ENCODE measurements at regions not wholly inside any gene's neighbourhood (a gene's known extent, or its start where the extent isn't known, plus 50 kb on each side); places are given as distances from the start of the nearest gene placed in this dataset.

DNA sequence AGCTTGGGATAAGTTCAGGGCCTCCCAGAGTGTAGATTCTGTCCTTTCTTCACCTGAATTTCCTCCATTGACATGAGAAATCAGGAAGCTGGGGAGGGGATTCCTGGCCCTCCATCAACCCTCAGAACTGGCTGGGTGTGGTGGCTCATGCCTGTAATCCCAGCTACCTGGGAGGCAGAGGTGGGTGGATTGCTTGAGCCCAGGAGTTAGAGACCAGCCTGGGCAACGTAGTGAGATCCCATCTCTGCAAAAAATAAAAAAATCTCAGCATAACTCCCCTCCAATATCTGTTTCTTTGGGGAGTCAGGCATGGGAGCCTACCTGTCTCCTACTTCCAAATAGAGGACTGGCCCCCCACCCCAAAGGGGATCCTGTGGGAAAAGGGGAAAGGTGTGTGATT, 59.8 kb upstream of the TBX3 start:
- TF ChIP-seq, protein P1, sequence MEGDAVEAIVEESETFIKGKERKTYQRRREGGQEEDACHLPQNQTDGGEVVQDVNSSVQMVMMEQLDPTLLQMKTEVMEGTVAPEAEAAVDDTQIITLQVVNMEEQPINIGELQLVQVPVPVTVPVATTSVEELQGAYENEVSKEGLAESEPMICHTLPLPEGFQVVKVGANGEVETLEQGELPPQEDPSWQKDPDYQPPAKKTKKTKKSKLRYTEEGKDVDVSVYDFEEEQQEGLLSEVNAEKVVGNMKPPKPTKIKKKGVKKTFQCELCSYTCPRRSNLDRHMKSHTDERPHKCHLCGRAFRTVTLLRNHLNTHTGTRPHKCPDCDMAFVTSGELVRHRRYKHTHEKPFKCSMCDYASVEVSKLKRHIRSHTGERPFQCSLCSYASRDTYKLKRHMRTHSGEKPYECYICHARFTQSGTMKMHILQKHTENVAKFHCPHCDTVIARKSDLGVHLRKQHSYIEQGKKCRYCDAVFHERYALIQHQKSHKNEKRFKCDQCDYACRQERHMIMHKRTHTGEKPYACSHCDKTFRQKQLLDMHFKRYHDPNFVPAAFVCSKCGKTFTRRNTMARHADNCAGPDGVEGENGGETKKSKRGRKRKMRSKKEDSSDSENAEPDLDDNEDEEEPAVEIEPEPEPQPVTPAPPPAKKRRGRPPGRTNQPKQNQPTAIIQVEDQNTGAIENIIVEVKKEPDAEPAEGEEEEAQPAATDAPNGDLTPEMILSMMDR (IDR thresholded peaks at IDR 0.05): no peak
- no peaks in the 10 kb centered on the region for H3K9me3 ChIP-seq
- peaks cover 0 to 4% (median 0%) of the 10 kb centered on the region in 3 donors for H3K27me3 ChIP-seq (ENCODE audit: insufficient read depth in 3 of 3, low read length in 2 of 3)
- DNase-seq (no peak), ATAC-seq (no peak)
- H3K27ac ChIP-seq: no peak overlapping the region
- intact Hi-C loops (cut with DNase I): no loop called here
- WGBS, 3 donors: 95 to 100% (median 98%) methylated on average over 1 of the region's 1 CpG
- H3K4me1 ChIP-seq: no peaks in the 10 kb centered on the region
- no peaks in the 10 kb centered on the region for H3K36me3 ChIP-seq (ENCODE audit: insufficient read depth in 1 of 2, low read depth in 1 of 2)
- no peak overlapping the region for H3K4me3 ChIP-seq

DNA sequence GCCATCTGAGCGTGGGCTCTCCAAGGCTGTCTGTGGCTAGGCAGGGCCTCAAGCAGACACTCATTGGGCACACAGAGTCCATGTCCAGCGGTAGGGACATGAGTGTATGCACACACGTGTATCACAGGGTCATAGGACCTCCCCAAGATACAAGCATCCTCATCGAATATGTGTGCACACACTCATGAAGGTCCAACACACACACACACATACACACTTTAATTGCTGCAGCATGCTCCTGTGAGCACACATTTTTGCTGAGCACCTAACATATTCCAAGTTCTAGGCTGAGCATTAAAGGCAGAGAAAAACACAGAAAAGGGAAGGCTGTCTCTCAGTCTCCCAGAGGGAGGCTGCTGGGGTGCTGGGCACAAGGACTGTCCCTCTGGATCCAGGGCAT, 59.3 kb upstream of the TBX3 start:
- Histone ChIP-seq H3K9me3 (no peaks in the 10 kb centered on the region), H3K27ac (no peak overlapping the region), H3K4me1 (no peaks in the 10 kb centered on the region), H3K4me3 (no peak overlapping the region), H3K36me3 (ENCODE audit: insufficient read depth in 1 of 2, low read depth in 1 of 2) (no peaks in the 10 kb centered on the region), H3K27me3 (ENCODE audit: insufficient read depth in 3 of 3, low read length in 2 of 3) (peaks cover 0 to 1% (median 0%) of the 10 kb centered on the region in 3 donors)
- TF ChIP-seq, protein P1 (IDR thresholded peaks at IDR 0.05): no peak
- DNase-seq (no peak), ATAC-seq (no peak)
- WGBS, 3 donors: 68 to 85% (median 74%) methylated on average over 4 of the region's 4 CpGs
- intact Hi-C loops (cut with DNase I): no loop called here

DNA sequence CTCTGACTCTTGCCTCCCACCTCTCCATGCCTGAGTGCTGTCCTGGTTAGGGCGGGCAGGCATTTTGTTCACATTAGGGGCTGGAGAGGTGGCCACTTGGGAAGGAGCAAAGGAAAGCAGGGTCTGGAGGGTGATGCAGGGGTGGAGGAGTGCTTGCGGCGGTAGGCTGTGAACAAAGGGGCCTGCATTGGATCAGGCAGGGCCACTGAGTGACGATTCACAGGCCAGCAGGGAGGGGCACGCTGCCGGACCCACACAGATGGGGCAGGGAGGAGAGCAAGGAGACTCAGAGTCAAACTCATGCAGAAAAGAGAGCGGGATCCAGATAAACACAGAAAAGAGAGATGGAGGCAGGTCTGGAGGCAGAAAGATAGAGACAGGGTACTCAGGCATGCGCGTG, 58.4 kb upstream of the TBX3 start:
- Histone ChIP-seq H3K4me3 (no peak overlapping the region), H3K4me1 (no peaks in the 10 kb centered on the region), H3K27me3 (ENCODE audit: insufficient read depth in 3 of 3, low read length in 2 of 3) (peaks cover 0 to under 1% (median 0%) of the 10 kb centered on the region in 3 donors), H3K9me3 (no peaks in the 10 kb centered on the region), H3K36me3 (ENCODE audit: insufficient read depth in 1 of 2, low read depth in 1 of 2) (no peaks in the 10 kb centered on the region), H3K27ac (no peak overlapping the region)
- TF ChIP-seq, protein P1 (IDR thresholded peaks at IDR 0.05): no peak
- ATAC-seq (no peak), DNase-seq (no peak)
- intact Hi-C loops (cut with DNase I): no loop called here
- WGBS, 3 donors: 83 to 90% (median 87%) methylated on average over 9 of the region's 9 CpGs

DNA sequence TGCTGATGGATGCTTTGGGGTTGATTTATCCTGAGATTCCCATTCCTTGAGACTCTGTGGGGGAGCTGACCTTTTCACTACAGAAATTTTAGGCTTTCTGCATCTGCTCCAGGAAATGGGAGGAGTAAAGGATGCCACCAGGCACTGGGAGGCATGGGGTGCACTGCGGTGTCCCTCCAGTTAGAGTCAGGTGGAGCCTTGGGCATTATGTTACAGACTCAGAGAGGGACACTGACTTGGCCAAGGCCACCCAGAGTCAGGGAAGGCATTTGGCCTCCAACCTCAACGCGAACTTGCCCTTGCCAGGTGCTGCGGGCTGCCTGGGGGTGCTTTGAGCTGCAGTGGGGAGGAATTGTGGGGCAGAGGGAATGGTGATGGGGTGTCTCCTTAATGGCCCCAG, 58.0 kb upstream of the TBX3 start:
- H3K27me3 ChIP-seq (ENCODE audit: insufficient read depth in 3 of 3, low read length in 2 of 3): peaks cover 0 to 1% (median 0%) of the 10 kb centered on the region in 3 donors
- 82 to 90% (median 85%) methylated on average over 4 of the region's 4 CpGs for WGBS, 3 donors
- no peaks in the 10 kb centered on the region for H3K36me3 ChIP-seq (ENCODE audit: insufficient read depth in 1 of 2, low read depth in 1 of 2)
- ATAC-seq (no peak), DNase-seq (no peak)
- no peak overlapping the region for H3K27ac ChIP-seq
- no peaks in the 10 kb centered on the region for H3K9me3 ChIP-seq
- TF ChIP-seq, protein P1 (IDR thresholded peaks at IDR 0.05): no peak
- no peaks in the 10 kb centered on the region for H3K4me1 ChIP-seq
- intact Hi-C loops (cut with DNase I): no loop called here
- H3K4me3 ChIP-seq: no peak overlapping the region

DNA sequence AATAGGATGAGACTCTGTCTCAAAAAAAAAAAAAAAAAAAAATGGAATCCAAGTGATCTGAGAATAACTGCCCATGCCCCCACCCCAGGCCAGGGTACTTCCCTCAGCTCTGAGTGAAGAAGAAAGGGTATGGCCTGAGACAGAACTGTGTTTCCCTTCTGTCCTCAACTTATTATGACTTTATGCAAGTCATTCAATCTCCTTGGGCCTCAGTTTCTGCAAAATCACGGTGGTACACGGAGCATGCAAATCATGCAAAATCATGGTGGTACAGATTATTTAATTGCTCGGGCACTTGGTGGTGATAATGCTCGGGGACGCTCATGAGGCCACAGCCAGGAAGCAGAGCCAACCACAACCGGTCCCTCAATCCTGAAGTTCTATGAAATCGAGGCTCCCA, 56.5 kb upstream of the TBX3 start:
- Histone ChIP-seq H3K9me3 (no peaks in the 10 kb centered on the region), H3K36me3 (ENCODE audit: insufficient read depth in 1 of 2, low read depth in 1 of 2) (no peaks in the 10 kb centered on the region), H3K27me3 (ENCODE audit: insufficient read depth in 3 of 3, low read length in 2 of 3) (peaks cover 0 to 14% (median 12%) of the 10 kb centered on the region in 3 donors), H3K4me3 (no peak overlapping the region), H3K4me1 (no peaks in the 10 kb centered on the region), H3K27ac (no peak overlapping the region)
- TF ChIP-seq, protein P1 (IDR thresholded peaks at IDR 0.05): no peak
- intact Hi-C loops (cut with DNase I): no loop called here
- 86 to 90% (median 90%) methylated on average over 7 of the region's 7 CpGs for WGBS, 3 donors
- ATAC-seq (no peak), DNase-seq (no peak)

Data from psoas muscle (tissue), 7 donors.